KMS-11 (cell line): ENCODE measurements at regions not wholly inside any gene's neighbourhood (a gene's known extent, or its start where the extent isn't known, plus 50 kb on each side); places are given as distances from the start of the nearest gene placed in this dataset.
A peak's percentile ranks its signal among the peaks of the same experiment; 100 is the strongest.

ENCODE experiments used
- H2AFZ ChIP-seq: fragments of 200-600 bp; sonication (generic); 2 replicates; pipeline ENCODE4 v1.6.1; 2016; ENCODE audit warnings: antibody characterized with exemption, mixed run types, low read depth
- H3K27ac ChIP-seq: fragments of 200-600 bp; sonication (generic); 2 replicates; pipeline ENCODE4 v1.6.1; 2016; ENCODE audit warnings: mild to moderate bottlenecking, mixed run types
- H3K27me3 ChIP-seq: fragments of 200-600 bp; sonication (generic); 2 replicates; pipeline ENCODE4 v1.6.1; 2017; ENCODE audit warnings: mild to moderate bottlenecking, low read depth, mixed run types, moderate library complexity; ENCODE audit not compliant: insufficient read depth
- H3K36me3 ChIP-seq: fragments of 200-600 bp; sonication (generic); 2 replicates; pipeline ENCODE4 v1.6.1; 2017; ENCODE audit warnings: mild to moderate bottlenecking, mixed run types; ENCODE audit not compliant: insufficient read depth
- H3K4me1 ChIP-seq: fragments of 200-600 bp; sonication (generic); 2 replicates; pipeline ENCODE4 v1.6.1; 2016; ENCODE audit warnings: mild to moderate bottlenecking, low read depth, mixed run types; ENCODE audit not compliant: poor library complexity, severe bottlenecking
- H3K4me2 ChIP-seq: fragments of 200-600 bp; sonication (generic); 2 replicates; pipeline ENCODE4 v1.7.0; 2016; ENCODE audit warnings: mild to moderate bottlenecking, mixed run types
- H3K4me3 ChIP-seq: fragments of 200-600 bp; sonication (generic); IDR thresholded peaks from 2 replicates; pipeline ENCODE4 v1.6.1; 2017; ENCODE audit warnings: low read depth, low read length, mixed read lengths; ENCODE audit not compliant: insufficient read depth
- H3K79me2 ChIP-seq: fragments of 200-600 bp; sonication (generic); 2 replicates; pipeline ENCODE4 v1.6.1; 2016; ENCODE audit warnings: low read depth, mixed run types; ENCODE audit not compliant: insufficient read depth
- H3K9ac ChIP-seq: fragments of 200-600 bp; sonication (generic); 2 replicates; pipeline ENCODE4 v1.6.1; 2016; ENCODE audit warnings: mild to moderate bottlenecking, mixed run types
- H4K20me1 ChIP-seq: fragments of 200-600 bp; sonication (generic); 2 replicates; pipeline ENCODE4 v1.6.1; 2016; ENCODE audit warnings: mild to moderate bottlenecking, mixed run types; ENCODE audit not compliant: insufficient read depth
- TF ChIP-seq, protein P1 (sequence below): fragments of 200-600 bp; sonication (generic); conservative IDR thresholded peaks from 2 replicates; pipeline ENCODE4 v1.6.1; 2017; ENCODE audit warnings: low read depth, mild to moderate bottlenecking, antibody characterized with exemption, low read length, moderate library complexity, mixed read lengths

GRCh38 chr2:65921116-65921515 is 488.7 kb upstream of the SPRED2 start:
- H3K79me2 ChIP-seq: no peaks in the 10 kb centered on the region
- peaks cover 50% of the 10 kb centered on the region for H3K4me1 ChIP-seq
- H4K20me1 ChIP-seq: no peaks in the 10 kb centered on the region
- H3K27me3 ChIP-seq: no peaks in the 10 kb centered on the region
- H2AFZ ChIP-seq: no peak overlapping the region
- TF ChIP-seq, protein P1, sequence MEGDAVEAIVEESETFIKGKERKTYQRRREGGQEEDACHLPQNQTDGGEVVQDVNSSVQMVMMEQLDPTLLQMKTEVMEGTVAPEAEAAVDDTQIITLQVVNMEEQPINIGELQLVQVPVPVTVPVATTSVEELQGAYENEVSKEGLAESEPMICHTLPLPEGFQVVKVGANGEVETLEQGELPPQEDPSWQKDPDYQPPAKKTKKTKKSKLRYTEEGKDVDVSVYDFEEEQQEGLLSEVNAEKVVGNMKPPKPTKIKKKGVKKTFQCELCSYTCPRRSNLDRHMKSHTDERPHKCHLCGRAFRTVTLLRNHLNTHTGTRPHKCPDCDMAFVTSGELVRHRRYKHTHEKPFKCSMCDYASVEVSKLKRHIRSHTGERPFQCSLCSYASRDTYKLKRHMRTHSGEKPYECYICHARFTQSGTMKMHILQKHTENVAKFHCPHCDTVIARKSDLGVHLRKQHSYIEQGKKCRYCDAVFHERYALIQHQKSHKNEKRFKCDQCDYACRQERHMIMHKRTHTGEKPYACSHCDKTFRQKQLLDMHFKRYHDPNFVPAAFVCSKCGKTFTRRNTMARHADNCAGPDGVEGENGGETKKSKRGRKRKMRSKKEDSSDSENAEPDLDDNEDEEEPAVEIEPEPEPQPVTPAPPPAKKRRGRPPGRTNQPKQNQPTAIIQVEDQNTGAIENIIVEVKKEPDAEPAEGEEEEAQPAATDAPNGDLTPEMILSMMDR: no peak
- H3K9ac ChIP-seq: no peak overlapping the region
- no peaks in the 10 kb centered on the region for H3K36me3 ChIP-seq
- H3K4me3 ChIP-seq: no peak overlapping the region
- H3K4me2 ChIP-seq: peak overlapping the region; percentile 80; the same call in 1 of the 2 replicates
- no peak overlapping the region; the same call in 1 of the 2 replicates for H3K27ac ChIP-seq

GRCh38 chr2:65920659-65921058 is 488.3 kb upstream of the SPRED2 start:
- TF ChIP-seq, protein P1: no peak
- Histone ChIP-seq H3K79me2 (no peaks in the 10 kb centered on the region), H3K4me2 (no peak overlapping the region), H2AFZ (no peak overlapping the region), H3K27me3 (no peaks in the 10 kb centered on the region), H3K4me3 (no peak overlapping the region), H4K20me1 (no peaks in the 10 kb centered on the region), H3K4me1 (peaks cover 50% of the 10 kb centered on the region), H3K9ac (no peak overlapping the region), H3K36me3 (no peaks in the 10 kb centered on the region), H3K27ac (no peak overlapping the region)

- TF ChIP-seq, protein P1: no peak
- H3K36me3 ChIP-seq: no peaks in the 10 kb centered on the region
- H3K4me1 ChIP-seq: peaks cover 50% of the 10 kb centered on the region
- H4K20me1 ChIP-seq: no peaks in the 10 kb centered on the region
- no peak overlapping the region for H2AFZ ChIP-seq
- H3K27ac ChIP-seq: no peak overlapping the region
- H3K27me3 ChIP-seq: no peaks in the 10 kb centered on the region
- H3K79me2 ChIP-seq: no peaks in the 10 kb centered on the region
- no peak overlapping the region; the same call in 1 of the 2 replicates for H3K4me2 ChIP-seq
- H3K9ac ChIP-seq: no peak overlapping the region
- H3K4me3 ChIP-seq: no peak overlapping the region
Measured at GRCh38 chr2:65919550-65920188, 487.3 kb upstream of the SPRED2 start.

- Histone ChIP-seq H3K27me3 (no peaks in the 10 kb centered on the region), H4K20me1 (no peaks in the 10 kb centered on the region), H3K4me2 (no peak overlapping the region; the same call in 1 of the 2 replicates), H3K79me2 (no peaks in the 10 kb centered on the region), H3K27ac (no peak overlapping the region), H3K9ac (no peak overlapping the region), H3K4me3 (no peak overlapping the region), H2AFZ (no peak overlapping the region), H3K36me3 (no peaks in the 10 kb centered on the region), H3K4me1 (peaks cover 50% of the 10 kb centered on the region)
- TF ChIP-seq, protein P1: no peak
Measured at GRCh38 chr2:65918760-65919187, 486.4 kb upstream of the SPRED2 start.
